GM19452 (cell line): ENCODE measurements at regions not wholly inside any gene's neighbourhood (a gene's known extent, or its start where the extent isn't known, plus 50 kb on each side); places are given as distances from the start of the nearest gene placed in this dataset.
"Not testable (repeated sequence)": the region's sequence is repeated elsewhere in the genome, so short reads cannot be mapped to it uniquely, and the experiment has no call there.

ENCODE experiments used
- ATAC-seq: cut with Tn5 transposase; IDR thresholded peaks from one replicate; pipeline ENCODE4 v1.9.1; 2021; ENCODE audit not compliant: unreplicated experiment

- ATAC-seq: no peak
Observed at GRCh38 chr5:100249884-100250269, 285.3 kb upstream of the FAM174A start.

GRCh38 chr5:100249211-100249883, 285.8 kb upstream of the FAM174A start:
- no peak for ATAC-seq

- ATAC-seq: no peak
Observed at GRCh38 chr5:100232736-100233135, 302.4 kb upstream of the FAM174A start.

- no peak for ATAC-seq
Observed at GRCh38 chr5:100188778-100189177, 346.4 kb upstream of the FAM174A start.

- no peak for ATAC-seq
Observed at GRCh38 chr5:100188339-100188738, 346.8 kb upstream of the FAM174A start.

- ATAC-seq: no peak
Observed at GRCh38 chr5:100186181-100186580, 349.0 kb upstream of the FAM174A start.

GRCh38 chr5:100182402-100182801, 352.8 kb upstream of the FAM174A start:
- no peak for ATAC-seq

- no peak for ATAC-seq
Observed at GRCh38 chr5:100175346-100175745, 359.8 kb upstream of the FAM174A start.

GRCh38 chr5:100165309-100165708, 369.9 kb upstream of the FAM174A start:
- peak; percentile 100 for ATAC-seq

- no peak for ATAC-seq
Observed at GRCh38 chr5:100161868-100162267, 373.3 kb upstream of the FAM174A start.

GRCh38 chr5:100157066-100157465, 378.1 kb upstream of the FAM174A start:
- no peak for ATAC-seq

- ATAC-seq: no peak
Observed at GRCh38 chr5:100148239-100148638, 386.9 kb upstream of the FAM174A start.

- ATAC-seq: no peak
Observed at GRCh38 chr5:100142607-100143006, 392.6 kb upstream of the FAM174A start.

- no peak for ATAC-seq
Observed at GRCh38 chr5:100131161-100131560, 404.0 kb upstream of the FAM174A start.

- no peak for ATAC-seq
Observed at GRCh38 chr5:100130307-100130706, 404.9 kb upstream of the FAM174A start.

GRCh38 chr5:100119903-100120302, 415.3 kb upstream of the FAM174A start:
- ATAC-seq: no peak

- ATAC-seq: no peak
Observed at GRCh38 chr5:100110497-100110896, 424.7 kb upstream of the FAM174A start.

- no peak for ATAC-seq
Observed at GRCh38 chr5:100108883-100109282, 426.3 kb upstream of the FAM174A start.

- ATAC-seq: not testable (repeated sequence)
Observed at GRCh38 chr5:100103592-100104119, 431.5 kb upstream of the FAM174A start.

- ATAC-seq: not testable (repeated sequence)
Observed at GRCh38 chr5:100101466-100101865, 433.7 kb upstream of the FAM174A start.

GRCh38 chr5:100096328-100096727, 438.8 kb upstream of the FAM174A start:
- ATAC-seq: not testable (repeated sequence)

GRCh38 chr5:100080703-100081102, 454.5 kb upstream of the FAM174A start:
- not testable (repeated sequence) for ATAC-seq

- not testable (repeated sequence) for ATAC-seq
Observed at GRCh38 chr5:100079163-100079562, 456.0 kb upstream of the FAM174A start.
